Caco-2 (cell line): ENCODE measurements at regions not wholly inside any gene's neighbourhood (a gene's known extent, or its start where the extent isn't known, plus 50 kb on each side); places are given as distances from the start of the nearest gene placed in this dataset.

Experiments used
- BruUV-seq: library from RNA; stranded (reverse); fragments of 400-500 nt; replicated peaks from 2 replicates; lab custom pipeline; 2021; lab: Mats Ljungman, UMichigan
- CTCF ChIA-PET: fragments of 300-600 bp; sonication (Branson Sonifier 250); formaldehyde crosslinking; loops from one replicate; lab custom pipeline; 2022; ENCODE audit warnings: antibody characterized with exemption; lab: Charles Lee
- POLR2A ChIA-PET: fragments of 300-600 bp; sonication (Branson Sonifier 250); formaldehyde crosslinking; loops from one replicate; lab custom pipeline; 2022; ENCODE audit warnings: antibody characterized with exemption; lab: Charles Lee
- DNase-seq, 2 experiments: peaks; one replicate each; pipeline versions ENCODE4 v3.0.0 to v3.0.0-alpha.2; 2020 to 2022
- H3K27me3 ChIP-seq: replicated peaks from 2 replicates; pipeline ENCODE4 v1.6.0; 2011; ENCODE audit warnings: low read length; ENCODE audit not compliant: control insufficient read depth, insufficient read depth
- H3K36me3 ChIP-seq: 2 replicates; pipeline ENCODE4 v1.5.1; 2011; ENCODE audit warnings: low read length; ENCODE audit not compliant: control insufficient read depth, insufficient read depth
- H3K4me1 ChIP-seq: fragments of 250-450 bp; sonication (Bioruptor Pico); 2 replicates; pipeline ENCODE4 v1.5.1; 2020; ENCODE audit warnings: mild to moderate bottlenecking
- H3K4me3 ChIP-seq: 2 replicates; pipeline ENCODE4 v1.5.1; 2011; ENCODE audit warnings: low read depth, mild to moderate bottlenecking, control low read depth, low read length
- H3K9me3 ChIP-seq: fragments of 250-450 bp; sonication (Bioruptor Pico); 2 replicates; pipeline ENCODE4 v1.5.1; 2020; ENCODE audit warnings: mild to moderate bottlenecking, moderate library complexity
- H3K27ac Mint-ChIP-seq: one replicate; pipeline ENCODE4 v1.8.0; 2022; ENCODE audit warnings: mixed read lengths; ENCODE audit not compliant: unreplicated experiment
- H3K27me3 Mint-ChIP-seq: one replicate; pipeline ENCODE4 v1.8.0; 2022; ENCODE audit warnings: mixed read lengths; ENCODE audit not compliant: insufficient read depth, unreplicated experiment
- H3K36me3 Mint-ChIP-seq: one replicate; pipeline ENCODE4 v1.8.0; 2022; ENCODE audit warnings: mild to moderate bottlenecking, mixed read lengths; ENCODE audit not compliant: insufficient read depth, unreplicated experiment
- H3K4me1 Mint-ChIP-seq: one replicate; pipeline ENCODE4 v1.8.0; 2022; ENCODE audit warnings: low read depth, mixed read lengths; ENCODE audit not compliant: unreplicated experiment
- H3K4me3 Mint-ChIP-seq: one replicate; pipeline ENCODE4 v1.8.0; 2022; ENCODE audit warnings: mild to moderate bottlenecking, moderate library complexity, mixed read lengths; ENCODE audit not compliant: unreplicated experiment
- H3K9me3 Mint-ChIP-seq: one replicate; pipeline ENCODE4 v1.8.0; 2022; ENCODE audit warnings: mixed read lengths; ENCODE audit not compliant: unreplicated experiment
- intact Hi-C: fragments of 100-400 bp; cut with micrococcal nuclease; formaldehyde crosslinking; loops from one replicate; pipeline ENCODE4 v1.10.0; 2022; ENCODE audit not compliant: unreplicated experiment
- TF ChIP-seq, protein P1 (sequence below), 2 experiments: fragments of 200-600 bp in 1 of 2; IDR thresholded peaks; 1 replicate in 1 of 2; 2 replicates in 1 of 2; pipeline versions ENCODE4 v1.5.1 to v1.8.0; 2011 to 2022; ENCODE audit warnings: antibody characterized with exemption in 1 of 2, control low read depth in 1 of 2, inconsistent platforms in 1 of 2, low read depth in 1 of 2, low read length in 1 of 2, mild to moderate bottlenecking in 1 of 2, moderate library complexity in 1 of 2; ENCODE audit not compliant: insufficient read depth in 1 of 2, severe bottlenecking in 1 of 2, unreplicated experiment in 1 of 2

DNA sequence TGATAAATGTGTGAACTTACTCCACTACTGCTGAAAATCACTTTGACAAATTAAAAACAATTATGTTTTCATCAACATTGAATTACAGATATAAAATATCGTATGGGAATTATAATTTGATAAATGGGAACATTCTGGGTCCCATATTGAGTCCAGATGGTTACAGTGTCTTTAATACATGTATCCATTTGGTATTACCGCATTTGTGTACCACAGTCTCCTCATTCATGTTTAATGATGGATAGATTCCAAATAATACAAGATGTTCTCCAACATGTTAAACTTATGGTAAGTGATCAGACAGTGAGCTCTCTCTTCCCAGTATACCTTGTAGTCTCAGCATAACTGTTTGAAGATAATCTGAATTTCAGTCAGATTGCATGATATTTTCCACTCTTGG is 1706.8 kb upstream of the PCDH7 start:
- BruUV-seq = no TSS peak
- intact Hi-C loops = no loop called here
- no peaks in the 10 kb centered on the region for H3K4me1 Mint-ChIP-seq
- ChIA-PET CTCF (no interaction called here), POLR2A (interaction anchor here (0.6 kb wide), 1 partner anchor 1175 kb away, joined by 3 read pairs; no protein-coding TSS in a partner anchor)
- H3K27me3 ChIP-seq = no peaks in the 10 kb centered on the region
- H3K27ac Mint-ChIP-seq = no peak overlapping the region
- H3K4me3 Mint-ChIP-seq = no peak overlapping the region
- no peaks in the 10 kb centered on the region for H3K27me3 Mint-ChIP-seq
- H3K36me3 ChIP-seq = no peaks in the 10 kb centered on the region
- no peaks in the 10 kb centered on the region for H3K9me3 ChIP-seq
- no peak for DNase-seq
- H3K4me1 ChIP-seq = no peaks in the 10 kb centered on the region
- H3K4me3 ChIP-seq = no peak overlapping the region
- no peaks in the 10 kb centered on the region for H3K36me3 Mint-ChIP-seq
- TF ChIP-seq, protein P1, sequence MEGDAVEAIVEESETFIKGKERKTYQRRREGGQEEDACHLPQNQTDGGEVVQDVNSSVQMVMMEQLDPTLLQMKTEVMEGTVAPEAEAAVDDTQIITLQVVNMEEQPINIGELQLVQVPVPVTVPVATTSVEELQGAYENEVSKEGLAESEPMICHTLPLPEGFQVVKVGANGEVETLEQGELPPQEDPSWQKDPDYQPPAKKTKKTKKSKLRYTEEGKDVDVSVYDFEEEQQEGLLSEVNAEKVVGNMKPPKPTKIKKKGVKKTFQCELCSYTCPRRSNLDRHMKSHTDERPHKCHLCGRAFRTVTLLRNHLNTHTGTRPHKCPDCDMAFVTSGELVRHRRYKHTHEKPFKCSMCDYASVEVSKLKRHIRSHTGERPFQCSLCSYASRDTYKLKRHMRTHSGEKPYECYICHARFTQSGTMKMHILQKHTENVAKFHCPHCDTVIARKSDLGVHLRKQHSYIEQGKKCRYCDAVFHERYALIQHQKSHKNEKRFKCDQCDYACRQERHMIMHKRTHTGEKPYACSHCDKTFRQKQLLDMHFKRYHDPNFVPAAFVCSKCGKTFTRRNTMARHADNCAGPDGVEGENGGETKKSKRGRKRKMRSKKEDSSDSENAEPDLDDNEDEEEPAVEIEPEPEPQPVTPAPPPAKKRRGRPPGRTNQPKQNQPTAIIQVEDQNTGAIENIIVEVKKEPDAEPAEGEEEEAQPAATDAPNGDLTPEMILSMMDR (IDR thresholded peaks at IDR 0.05; ENCODE audit: insufficient read depth in 1 of 2, low read depth in 1 of 2, low read length in 1 of 2, severe bottlenecking in 1 of 2, unreplicated experiment in 1 of 2) = no peak
- H3K9me3 Mint-ChIP-seq = peaks cover 9% of the 10 kb centered on the region

DNA sequence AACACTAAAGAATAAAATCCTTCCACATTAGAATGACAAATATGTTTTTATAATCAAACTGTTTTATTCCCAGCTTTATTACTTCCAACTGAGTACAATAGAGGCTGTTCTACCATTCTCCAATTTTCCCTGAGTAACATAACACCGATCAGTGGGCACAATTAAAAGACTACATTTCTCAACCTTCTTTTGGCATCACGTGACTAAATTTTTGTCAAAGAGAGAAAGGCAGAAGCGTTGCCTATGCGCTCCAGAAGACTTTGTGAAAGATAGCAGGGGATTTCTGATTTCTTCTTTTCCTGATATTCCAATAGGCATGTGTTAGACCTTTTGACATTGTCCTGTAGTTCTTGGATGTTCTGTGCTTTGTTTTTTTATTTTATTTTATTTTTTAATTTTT is 1705.6 kb upstream of the PCDH7 start:
- H3K27me3 ChIP-seq = no peaks in the 10 kb centered on the region
- H3K36me3 ChIP-seq = no peaks in the 10 kb centered on the region
- Mint-ChIP-seq H3K4me3 (no peak overlapping the region), H3K27me3 (no peaks in the 10 kb centered on the region), H3K36me3 (no peaks in the 10 kb centered on the region), H3K4me1 (no peaks in the 10 kb centered on the region), H3K27ac (no peak overlapping the region), H3K9me3 (peaks cover 9% of the 10 kb centered on the region)
- intact Hi-C loops = no loop called here
- no peaks in the 10 kb centered on the region for H3K4me1 ChIP-seq
- CTCF ChIA-PET = no interaction called here
- H3K4me3 ChIP-seq = no peak overlapping the region
- TF ChIP-seq, protein P1 (IDR thresholded peaks at IDR 0.05; ENCODE audit: insufficient read depth in 1 of 2, low read depth in 1 of 2, low read length in 1 of 2, severe bottlenecking in 1 of 2, unreplicated experiment in 1 of 2) = no peak
- DNase-seq = no peak
- H3K9me3 ChIP-seq = no peaks in the 10 kb centered on the region
- no TSS peak for BruUV-seq
- POLR2A ChIA-PET = no interaction called here

DNA sequence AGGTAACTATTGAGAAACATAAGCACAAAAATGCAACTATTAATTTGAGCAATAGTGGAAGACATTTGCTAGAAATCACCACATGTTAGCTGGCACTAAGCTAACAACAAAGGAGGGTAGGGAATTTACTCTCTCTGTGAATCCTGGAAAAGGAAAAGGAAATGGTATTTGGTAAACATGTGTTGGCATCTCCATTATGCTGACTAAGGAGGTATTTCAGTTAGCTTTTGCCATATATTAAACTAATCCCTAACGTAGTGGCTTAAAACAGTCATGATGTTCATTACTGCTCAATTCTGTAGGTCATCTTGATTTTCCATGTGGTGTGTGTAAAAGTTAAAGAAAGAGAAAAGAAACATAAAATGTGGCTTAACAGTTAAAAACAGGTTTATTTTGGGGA is 1686.5 kb upstream of the PCDH7 start:
- H3K9me3 Mint-ChIP-seq = no peaks in the 10 kb centered on the region
- TF ChIP-seq, protein P1 (IDR thresholded peaks at IDR 0.05; ENCODE audit: insufficient read depth in 1 of 2, low read depth in 1 of 2, low read length in 1 of 2, severe bottlenecking in 1 of 2, unreplicated experiment in 1 of 2) = no peak
- Histone ChIP-seq H3K4me1 (no peaks in the 10 kb centered on the region), H3K36me3 (no peaks in the 10 kb centered on the region), H3K9me3 (no peaks in the 10 kb centered on the region), H3K4me3 (no peak overlapping the region), H3K27me3 (no peaks in the 10 kb centered on the region)
- ChIA-PET CTCF (no interaction called here), POLR2A (no interaction called here)
- H3K4me3 Mint-ChIP-seq = no peak overlapping the region
- DNase-seq = no peak
- BruUV-seq = no TSS peak
- no peaks in the 10 kb centered on the region for H3K27me3 Mint-ChIP-seq
- intact Hi-C loops = no loop called here
- no peaks in the 10 kb centered on the region for H3K36me3 Mint-ChIP-seq
- no peak overlapping the region for H3K27ac Mint-ChIP-seq
- no peaks in the 10 kb centered on the region for H3K4me1 Mint-ChIP-seq
